ENCODE measurements at regions not wholly inside any gene's neighbourhood (a gene's known extent, or its start where the extent isn't known, plus 50 kb on each side); places are given as distances from the start of the nearest gene placed in this dataset.

DNA sequence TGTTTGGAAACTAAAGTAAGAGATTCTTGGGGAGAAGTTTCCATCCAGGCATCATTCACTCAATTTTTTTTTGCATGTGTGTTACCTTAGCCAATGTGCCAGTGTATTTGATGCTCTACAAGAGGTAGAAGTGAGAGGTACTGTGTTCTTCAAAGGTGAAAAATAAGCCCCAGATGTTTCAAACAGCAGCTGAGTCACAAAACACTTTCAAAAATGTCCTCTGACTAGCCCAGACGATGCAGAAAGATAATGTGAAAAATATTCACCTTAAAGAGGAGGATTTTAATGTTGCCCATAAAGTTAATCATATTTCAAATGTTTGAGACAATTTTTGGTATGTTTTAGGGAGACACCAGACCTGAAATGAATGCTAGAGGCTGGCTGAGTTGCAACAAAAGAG, 107.7 kb upstream of the RASGRP1 start:
- DNase-seq (ENCODE audit: low read depth in 2 of 2) = no peak

DNA sequence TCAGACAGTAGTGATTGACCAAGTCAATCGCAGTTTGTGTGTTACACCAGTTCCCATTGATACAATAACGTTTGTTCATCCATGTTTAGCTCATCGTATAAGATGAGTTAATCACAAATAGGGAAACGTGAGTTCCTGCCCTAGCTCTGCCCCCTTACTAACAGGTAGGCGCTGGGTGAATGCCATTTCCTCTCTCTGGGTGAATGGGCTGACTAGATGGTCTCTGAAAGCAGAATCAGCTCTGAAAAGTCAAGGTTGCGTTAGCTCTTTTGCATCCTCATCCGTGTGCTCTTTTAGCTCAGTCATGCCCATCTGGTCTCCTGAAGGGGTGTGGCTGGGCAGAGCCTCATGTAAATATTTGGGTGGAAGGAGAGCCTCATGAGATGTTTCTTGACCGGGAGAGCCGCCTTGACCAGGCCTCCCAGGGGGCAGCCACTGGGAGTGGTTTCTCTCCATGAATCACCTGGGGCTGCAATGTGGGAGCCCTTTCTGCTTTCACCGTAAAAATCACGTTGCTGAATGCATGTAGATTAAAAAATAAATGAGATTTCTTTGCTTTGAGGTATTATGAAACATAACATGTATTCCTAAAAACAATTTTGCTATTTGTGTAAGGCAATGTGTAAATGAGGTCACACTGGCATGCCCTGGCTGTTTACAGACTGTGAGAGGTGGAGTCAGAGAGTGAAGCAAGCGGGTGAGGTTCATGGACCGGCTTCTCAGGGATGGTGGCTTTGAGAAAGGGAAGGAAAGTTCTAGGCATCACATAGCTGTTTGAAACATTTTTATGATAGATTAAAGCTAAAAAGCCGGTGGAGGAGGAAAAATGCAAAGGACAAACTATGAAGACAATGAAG, 108.4 kb upstream of the RASGRP1 start:
- DNase-seq (ENCODE audit: low read depth in 2 of 2) = no peak

- DNase-seq (ENCODE audit: low read depth in 2 of 2) = no peak
These were observed 109.8 kb upstream of the RASGRP1 start for GRCh38 chr15:38674448-38674847.

GRCh38 chr15:38678281-38678680, 113.7 kb upstream of the RASGRP1 start:
- no peak for DNase-seq (ENCODE audit: low read depth in 2 of 2)

GRCh38 chr15:38680775-38681174, 116.2 kb upstream of the RASGRP1 start:
- DNase-seq (ENCODE audit: low read depth in 2 of 2) = no peak

DNA sequence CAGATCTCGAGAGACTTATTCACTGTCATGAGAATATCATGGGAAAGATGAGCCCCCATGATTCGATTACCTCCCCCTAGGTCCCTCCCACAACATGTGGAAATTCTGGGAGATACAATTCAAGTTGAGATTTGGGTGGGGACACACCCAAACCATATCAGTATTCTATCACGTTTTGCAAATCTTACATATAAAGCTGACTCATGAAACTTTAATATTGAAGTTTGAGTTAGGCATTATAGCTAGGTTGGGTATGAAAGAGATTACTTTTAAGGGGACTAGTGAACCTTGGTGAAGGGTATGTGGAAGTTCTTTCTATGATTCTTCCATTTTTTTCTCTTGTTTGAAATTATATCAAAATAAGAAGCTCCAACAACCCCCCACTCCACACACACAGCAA, 117.7 kb upstream of the RASGRP1 start:
- DNase-seq (ENCODE audit: low read depth in 2 of 2) = no peak

- DNase-seq (ENCODE audit: low read depth in 2 of 2) = no peak
These were observed 118.2 kb upstream of the RASGRP1 start for GRCh38 chr15:38682861-38683260.

GRCh38 chr15:38683382-38684242, 119.0 kb upstream of the RASGRP1 start:
- peak; percentile 25 to 57 for DNase-seq (ENCODE audit: low read depth in 2 of 2)

- DNase-seq (ENCODE audit: low read depth in 2 of 2) = no peak
These were observed 119.9 kb upstream of the RASGRP1 start for GRCh38 chr15:38684440-38685010.

- no peak for DNase-seq (ENCODE audit: low read depth in 2 of 2)
These were observed 121.2 kb upstream of the RASGRP1 start for GRCh38 chr15:38685686-38686339.

- no peak for DNase-seq (ENCODE audit: low read depth in 2 of 2)
These were observed 122.7 kb upstream of the RASGRP1 start for GRCh38 chr15:38687340-38687739.

DNA sequence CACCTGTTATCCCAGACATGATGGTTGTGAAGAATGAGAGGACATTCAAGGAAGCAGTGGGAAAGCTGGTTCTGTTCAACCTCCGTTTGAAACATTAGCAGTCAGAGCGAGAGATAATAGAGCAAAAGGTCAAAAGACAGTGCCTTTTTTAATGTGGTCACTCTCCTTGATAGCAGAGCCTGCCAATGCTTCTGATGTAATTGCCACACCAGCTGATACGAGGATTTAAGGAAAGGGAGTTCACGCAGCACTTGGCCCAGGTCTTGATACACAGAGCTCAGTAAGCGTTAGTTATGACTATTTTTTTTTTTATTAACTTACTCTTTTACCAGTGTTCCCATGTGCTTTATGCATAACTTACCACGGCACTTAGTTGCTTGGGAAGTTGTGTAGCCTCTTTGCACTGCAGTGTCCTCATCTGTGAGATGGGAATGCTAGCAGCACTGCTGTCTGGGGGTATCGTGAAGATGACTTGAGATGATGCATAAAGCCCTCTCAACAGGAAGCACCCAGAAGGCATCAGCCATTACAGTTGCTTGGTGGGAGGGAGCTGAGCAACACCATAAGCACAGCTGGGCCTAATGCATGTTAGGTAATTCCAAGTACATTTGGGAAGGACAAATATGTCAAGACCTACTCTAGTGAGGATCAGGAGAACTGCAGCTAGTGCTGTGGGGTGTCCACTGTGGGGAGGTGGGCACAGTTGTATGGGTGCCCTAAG, 123.3 kb upstream of the RASGRP1 start:
- no peak for DNase-seq (ENCODE audit: low read depth in 2 of 2)

DNA sequence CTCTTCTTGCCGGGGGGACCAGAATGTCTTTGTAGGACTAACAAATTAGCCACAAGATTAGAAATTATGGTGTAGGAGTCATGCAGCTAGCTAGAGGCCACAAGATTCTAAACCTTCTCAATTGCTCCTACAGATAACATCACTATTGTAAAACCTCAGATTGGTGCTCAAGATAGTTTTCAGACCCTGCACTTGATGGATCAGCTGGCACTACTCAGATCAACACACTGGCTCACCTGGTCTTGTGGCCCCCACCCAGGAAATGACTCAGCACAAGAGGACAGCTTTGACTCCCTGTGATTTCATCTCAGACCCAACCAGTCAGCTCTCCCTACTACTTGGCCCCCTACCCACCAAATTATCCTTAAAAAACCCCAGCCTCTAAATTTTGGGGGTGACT, 124.1 kb upstream of the RASGRP1 start:
- DNase-seq (ENCODE audit: low read depth in 2 of 2) = peak in 1 of 2 donors; percentile 44

GRCh38 chr15:38689522-38689921, 124.9 kb upstream of the RASGRP1 start:
- DNase-seq (ENCODE audit: low read depth in 2 of 2) = no peak

GRCh38 chr15:38690216-38690615, 125.6 kb upstream of the RASGRP1 start:
- DNase-seq (ENCODE audit: low read depth in 2 of 2) = no peak

- DNase-seq (ENCODE audit: low read depth in 2 of 2) = peak; percentile 42 to 68
These were observed 126.2 kb upstream of the RASGRP1 start for GRCh38 chr15:38690719-38691332.

DNA sequence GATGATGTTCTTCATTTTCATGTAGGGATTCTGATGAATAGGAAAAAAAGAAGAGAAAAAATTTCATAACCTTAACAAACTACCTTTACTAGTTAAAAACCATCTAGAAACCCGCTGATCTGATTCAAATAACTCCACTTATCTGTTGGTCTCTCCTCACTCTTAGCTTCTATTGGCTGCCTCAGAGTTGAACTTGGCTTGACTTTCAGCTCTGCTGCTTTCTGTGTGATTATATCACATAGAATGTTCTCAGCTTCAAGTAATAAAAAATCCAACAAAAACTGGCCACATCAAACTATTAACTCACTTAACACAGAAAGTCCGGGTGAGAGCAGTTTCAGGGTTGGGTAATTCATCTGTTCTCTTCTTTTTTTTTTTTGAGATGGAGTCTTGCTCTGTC, 126.8 kb upstream of the RASGRP1 start:
- DNase-seq (ENCODE audit: low read depth in 2 of 2) = no peak

DNA sequence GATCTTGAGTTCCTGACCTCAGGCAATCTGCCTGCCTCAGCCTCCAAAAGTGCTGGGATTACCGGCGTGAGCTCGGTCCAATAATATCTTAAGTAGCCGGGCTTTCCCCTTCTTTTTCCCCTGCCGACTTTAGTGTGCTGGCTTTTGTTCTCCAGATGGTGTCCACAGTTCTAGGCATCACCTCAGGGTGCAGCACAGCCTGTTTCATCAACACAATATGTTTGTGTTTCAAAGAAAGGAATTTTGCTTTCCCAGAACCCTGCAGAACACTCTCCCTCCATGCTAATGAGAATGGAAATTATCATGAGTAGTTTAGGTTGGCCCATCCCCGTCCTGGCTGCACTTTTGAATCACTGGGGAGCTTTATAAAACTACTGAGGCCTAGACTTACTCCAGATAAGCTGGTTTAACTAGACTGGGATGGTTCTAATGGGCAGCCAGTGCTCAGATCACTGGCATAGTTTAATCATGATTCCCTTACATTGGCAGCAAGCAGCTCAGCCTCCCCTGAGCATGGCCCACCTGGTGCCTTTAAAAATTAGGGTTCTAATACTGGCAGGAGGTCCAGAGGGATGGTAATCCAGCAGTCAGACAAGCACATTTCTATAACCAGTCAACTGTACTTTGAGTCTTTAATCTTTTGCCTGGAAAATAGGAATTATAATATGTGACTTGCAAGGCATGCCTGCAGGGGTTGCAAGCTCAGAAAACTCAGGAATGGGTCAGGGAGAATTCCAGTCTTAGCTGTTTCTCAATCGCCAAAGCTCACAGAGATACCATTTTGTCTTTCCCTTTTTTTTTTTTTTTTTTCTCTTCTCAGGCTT, 127.6 kb upstream of the RASGRP1 start:
- DNase-seq (ENCODE audit: low read depth in 2 of 2) = no peak

DNA sequence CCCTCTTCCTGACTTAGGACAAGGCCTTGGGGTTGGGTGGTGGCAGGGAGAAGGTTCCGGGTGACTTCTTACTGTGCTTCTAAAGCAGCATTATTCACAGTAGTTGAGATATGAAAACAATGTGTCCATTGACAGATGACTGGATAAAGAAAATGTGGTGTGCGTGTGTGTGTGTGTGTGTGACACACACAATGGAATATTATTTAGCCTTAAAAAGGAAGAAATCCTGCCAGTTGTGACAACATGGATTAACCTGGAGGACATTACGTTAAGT, 128.1 kb upstream of the RASGRP1 start:
- no peak for DNase-seq (ENCODE audit: low read depth in 2 of 2)

All from stimulated activated CD8-positive, alpha-beta memory T cell treated with anti-CD3 and anti-CD28 coated beads, Interleukin-15, amount 100 ng/mL, for 4 hours (primary cell).